ENCODE measurements at regions not wholly inside any gene's neighbourhood (a gene's known extent, or its start where the extent isn't known, plus 50 kb on each side); places are given as distances from the start of the nearest gene placed in this dataset.
"Not testable (repeated sequence)": the region's sequence is repeated elsewhere in the genome, so short reads cannot be mapped to it uniquely, and the experiment has no call there.

GRCh38 chr22:48429446-48430020 lies 1398.1 kb downstream of the BRD1 start:
- no peak for DNase-seq

GRCh38 chr22:48428631-48429371 lies 1398.9 kb downstream of the BRD1 start:
- DNase-seq: no peak

- DNase-seq: no peak
Observed at GRCh38 chr22:48427731-48428211, 1399.9 kb downstream of the BRD1 start.

GRCh38 chr22:48426466-48427380 lies 1401.0 kb downstream of the BRD1 start:
- no peak for DNase-seq

GRCh38 chr22:48425641-48426040 lies 1402.0 kb downstream of the BRD1 start:
- DNase-seq: no peak

- no peak for DNase-seq
Observed at GRCh38 chr22:48425091-48425506, 1402.6 kb downstream of the BRD1 start.

- DNase-seq: no peak
Observed at GRCh38 chr22:48424661-48425060, 1403.0 kb downstream of the BRD1 start.

GRCh38 chr22:48424201-48424627 lies 1403.5 kb downstream of the BRD1 start:
- no peak for DNase-seq

- DNase-seq: no peak
Observed at GRCh38 chr22:48423481-48423911, 1404.2 kb downstream of the BRD1 start.

GRCh38 chr22:48422900-48423480 lies 1404.7 kb downstream of the BRD1 start:
- DNase-seq: no peak

GRCh38 chr22:48418831-48419230 lies 1408.8 kb downstream of the BRD1 start:
- no peak for DNase-seq

GRCh38 chr22:48417225-48418070 lies 1410.2 kb downstream of the BRD1 start:
- no peak for DNase-seq

- no peak for DNase-seq
Observed at GRCh38 chr22:48416396-48417224, 1411.1 kb downstream of the BRD1 start.

GRCh38 chr22:48415520-48415919 lies 1412.2 kb downstream of the BRD1 start:
- no peak for DNase-seq

- no peak for DNase-seq
Observed at GRCh38 chr22:48414651-48415050, 1413.0 kb downstream of the BRD1 start.

GRCh38 chr22:48412931-48413330 lies 1414.7 kb downstream of the BRD1 start:
- not testable (repeated sequence) for DNase-seq

GRCh38 chr22:48410536-48410935 lies 1417.1 kb downstream of the BRD1 start:
- no peak for DNase-seq

- no peak for DNase-seq
Observed at GRCh38 chr22:48407256-48407955, 1420.3 kb downstream of the BRD1 start.

- DNase-seq: no peak
Observed at GRCh38 chr22:48406161-48406560, 1421.5 kb downstream of the BRD1 start.

GRCh38 chr22:48405741-48406140 lies 1421.9 kb downstream of the BRD1 start:
- no peak for DNase-seq

Measured in CD4-positive, alpha-beta T cell treated with Interleukin-21 for 1 hour (primary cell).